Hematopoietic multipotent progenitor cell treated with erythropoietin and hydrocortisone succinate and interleukin-3 and kit ligand, for 15 days (in vitro differentiated cells): ENCODE measurements at regions not wholly inside any gene's neighbourhood (a gene's known extent, or its start where the extent isn't known, plus 50 kb on each side); places are given as distances from the start of the nearest gene placed in this dataset.
"Not testable (repeated sequence)": the region's sequence is repeated elsewhere in the genome, so short reads cannot be mapped to it uniquely, and the experiment has no call there.

Experiments
- DNase-seq: peaks from one replicate; pipeline ENCODE4 v3.0.0-alpha.2; 2015; ENCODE audit warnings: low spot score

- DNase-seq: no peak
These were observed 504.1 kb downstream of the RPL10L start for GRCh38 chr14:46147452-46147851.

- DNase-seq: no peak
These were observed 504.6 kb downstream of the RPL10L start for GRCh38 chr14:46147024-46147423.

GRCh38 chr14:46140445-46140844 is 511.1 kb downstream of the RPL10L start:
- no peak for DNase-seq

GRCh38 chr14:46139649-46140048 is 511.9 kb downstream of the RPL10L start:
- DNase-seq: no peak

GRCh38 chr14:46137786-46138185 is 513.8 kb downstream of the RPL10L start:
- DNase-seq: no peak

- DNase-seq: no peak
These were observed 515.1 kb downstream of the RPL10L start for GRCh38 chr14:46136456-46136855.

- DNase-seq: no peak
These were observed 543.4 kb downstream of the RPL10L start for GRCh38 chr14:46108228-46108627.

- DNase-seq: not testable (repeated sequence)
These were observed 550.7 kb downstream of the RPL10L start for GRCh38 chr14:46100901-46101300.

GRCh38 chr14:46091819-46092218 is 559.8 kb downstream of the RPL10L start:
- DNase-seq: no peak

- DNase-seq: no peak
These were observed 564.0 kb downstream of the RPL10L start for GRCh38 chr14:46087604-46088003.

GRCh38 chr14:46074061-46074460 is 577.5 kb downstream of the RPL10L start:
- no peak for DNase-seq

- DNase-seq: no peak
These were observed 587.7 kb downstream of the RPL10L start for GRCh38 chr14:46063872-46064271.

GRCh38 chr14:46058964-46059563 is 592.5 kb downstream of the RPL10L start:
- no peak for DNase-seq

- no peak for DNase-seq
These were observed 593.8 kb downstream of the RPL10L start for GRCh38 chr14:46057799-46058198.

- no peak for DNase-seq
These were observed 597.1 kb downstream of the RPL10L start for GRCh38 chr14:46054526-46054925.

GRCh38 chr14:46053221-46053620 is 598.4 kb downstream of the RPL10L start:
- DNase-seq: no peak

GRCh38 chr14:46051796-46052195 is 599.8 kb downstream of the RPL10L start:
- DNase-seq: no peak

GRCh38 chr14:46048127-46048526 is 603.5 kb downstream of the RPL10L start:
- DNase-seq: no peak

GRCh38 chr14:46036099-46036498 is 615.5 kb downstream of the RPL10L start:
- no peak for DNase-seq

- DNase-seq: no peak
These were observed 617.3 kb downstream of the RPL10L start for GRCh38 chr14:46034305-46034704.

GRCh38 chr14:46018846-46019420 is 632.6 kb downstream of the RPL10L start:
- no peak for DNase-seq

- no peak for DNase-seq
These were observed 643.2 kb downstream of the RPL10L start for GRCh38 chr14:46008348-46008747.

GRCh38 chr14:45998554-45998953 is 653.0 kb downstream of the RPL10L start:
- no peak for DNase-seq

- DNase-seq: no peak
These were observed 661.3 kb downstream of the RPL10L start for GRCh38 chr14:45990252-45990651.
